Pancreas (tissue), 10 donors: ENCODE measurements at regions not wholly inside any gene's neighbourhood (a gene's known extent, or its start where the extent isn't known, plus 50 kb on each side); places are given as distances from the start of the nearest gene placed in this dataset.
A peak's percentile ranks its signal among the peaks of the same experiment; 100 is the strongest.

Experiments
- ATAC-seq, 4 donors: fragments of 200-7000 bp; cut with Tn5 transposase; one replicate each; pipeline versions ENCODE4 v1.8.0 to v1.9.1; 2020; ENCODE audit warnings: mild to moderate bottlenecking in 4 of 4, moderate library complexity in 4 of 4
- DNase-seq, 6 donors: peaks; one replicate each; pipeline ENCODE4 v3.0.0-alpha.2; 2020
- FAIRE-seq: peaks from 2 replicates; lab custom pipeline; 2012; peaks lifted over from hg19 to GRCh38; lab: Jason Lieb, UNC
- H3K27ac ChIP-seq, 4 donors: fragments of 200-600 bp; sonication (generic); 1 replicate in 3 of 4; 2 replicates in 1 of 4; pipeline versions ENCODE4 v1.5.0 to v1.8.0; 2020
- H3K27me3 ChIP-seq, 4 donors: fragments of 200-600 bp; one replicate each; pipeline ENCODE4 v1.8.0; 2021
- H3K36me3 ChIP-seq, 3 donors: fragments of 200-600 bp; sonication (generic) in 1 of 3; one replicate each; pipeline versions ENCODE4 v1.5.0 to v1.8.0; 2020 to 2021
- H3K4me1 ChIP-seq, 3 donors: fragments of 200-600 bp; one replicate each; pipeline ENCODE4 v1.8.0; 2021
- H3K4me3 ChIP-seq, 4 donors: fragments of 200-600 bp; sonication (generic) in 2 of 4; one replicate each; pipeline versions ENCODE4 v1.5.0 to v1.8.0; 2020 to 2021
- H3K9me3 ChIP-seq, 4 donors: fragments of 200-600 bp; one replicate each; pipeline ENCODE4 v1.8.0; 2021
- CTCF ChIP-seq, 4 donors: fragments of 200-600 bp; sonication (generic) in 3 of 4; IDR thresholded peaks; one replicate each; pipeline versions ENCODE4 v1.5.0 to v1.8.0; 2021; ENCODE audit warnings: antibody characterized with exemption in 4 of 4
- WGBS, 2 donors: extraction: QIAGEN DNeasy Blood & Tissue Kit; methylation state at CpG; one replicate each; pipeline ENCODE4 v1.1.7; 2013; 5-methylcytosine and 5-hydroxymethylcytosine counted together
- intact Hi-C, 3 donors: fragments of 100-400 bp; cut with DNase I; formaldehyde crosslinking; loops; one replicate each; pipeline versions ENCODE4 v1.11.1 to v1.14.2; 2022
- donor health status: healthy with polysubstance abuse.
- donor health status: DM: no; HTN: no; CAD: no; lungs with moderate emphysema.
- donor health status: DM: no; HTN: no; CAD: no.
- donor health status: control.
- donor health status: control.
- donor health status: Bipolar disorder and iron deficiency.
- donor health status: DM: yes; HTN: yes; CAD: no.
- donor health status: DM: no; HTN: no; CAD: no.
- donor health status: DM: no; HTN: no; CAD: no.
- donor health status: DM: yes; HTN: yes; CAD: no.

GRCh38 chr2:126303113-126303512, 352.8 kb upstream of the GYPC start:
- TF ChIP-seq CTCF (IDR thresholded peaks at IDR 0.05): no peak
- H3K27me3 ChIP-seq: no peaks in the 10 kb centered on the region
- H3K36me3 ChIP-seq: no peaks in the 10 kb centered on the region
- intact Hi-C loops: no loop called here
- no peaks in the 10 kb centered on the region for H3K9me3 ChIP-seq
- H3K27ac ChIP-seq: no peak overlapping the region
- DNase-seq: no peak
- FAIRE-seq: no peak
- WGBS, 2 donors: 46 to 48% methylated on average over 5 of the region's 5 CpGs
- H3K4me3 ChIP-seq: no peak overlapping the region
- peak in 2 of 4 donors; percentile 28 to 43 for ATAC-seq
- peaks cover 6 to 22% (median 19%) of the 10 kb centered on the region in 3 donors for H3K4me1 ChIP-seq

GRCh38 chr2:126304154-126304553, 351.8 kb upstream of the GYPC start:
- Histone ChIP-seq H3K4me3 (no peak overlapping the region), H3K27me3 (no peaks in the 10 kb centered on the region), H3K4me1 (peaks cover 6 to 16% (median 15%) of the 10 kb centered on the region in 3 donors), H3K9me3 (no peaks in the 10 kb centered on the region), H3K27ac (no peak overlapping the region), H3K36me3 (no peaks in the 10 kb centered on the region)
- WGBS, 2 donors: 8 to 13% methylated on average over 2 of the region's 2 CpGs
- no peak for TF ChIP-seq CTCF (IDR thresholded peaks at IDR 0.05)
- DNase-seq (peak in 3 of 6 donors; percentile 20 to 54 (median 21)), ATAC-seq (peak; percentile 60 to 98 (median 76)), FAIRE-seq (no peak)
- intact Hi-C loops: no loop called here

- no peak overlapping the region for H3K4me3 ChIP-seq
- DNase-seq (no peak), FAIRE-seq (no peak), ATAC-seq (no peak)
- intact Hi-C loops: no loop called here
- H3K27me3 ChIP-seq: no peaks in the 10 kb centered on the region
- no peaks in the 10 kb centered on the region for H3K36me3 ChIP-seq
- WGBS, 2 donors: 91 to 94% methylated on average over 4 of the region's 4 CpGs
- no peak overlapping the region for H3K27ac ChIP-seq
- no peaks in the 10 kb centered on the region for H3K9me3 ChIP-seq
- peaks cover 6 to 16% (median 15%) of the 10 kb centered on the region in 3 donors for H3K4me1 ChIP-seq
- TF ChIP-seq CTCF (IDR thresholded peaks at IDR 0.05): no peak
Observed at GRCh38 chr2:126306539-126306938, 349.4 kb upstream of the GYPC start.

GRCh38 chr2:126307740-126308139, 348.2 kb upstream of the GYPC start:
- DNase-seq: no peak
- Histone ChIP-seq H3K27me3 (no peaks in the 10 kb centered on the region), H3K9me3 (no peaks in the 10 kb centered on the region), H3K27ac (no peak overlapping the region), H3K4me3 (no peak overlapping the region), H3K36me3 (no peaks in the 10 kb centered on the region), H3K4me1 (peaks cover 6 to 16% (median 15%) of the 10 kb centered on the region in 3 donors)
- intact Hi-C loops: no loop called here
- ATAC-seq: no peak
- WGBS, 2 donors: 82 to 90% methylated on average over 8 of the region's 8 CpGs
- no peak for FAIRE-seq
- TF ChIP-seq CTCF (IDR thresholded peaks at IDR 0.05): no peak

- no peak overlapping the region for H3K4me3 ChIP-seq
- peaks cover 0 to 7% (median 6%) of the 10 kb centered on the region in 3 donors for H3K4me1 ChIP-seq
- H3K9me3 ChIP-seq: no peaks in the 10 kb centered on the region
- DNase-seq (no peak), FAIRE-seq (peak; percentile 37), ATAC-seq (no peak)
- intact Hi-C loops: no loop called here
- H3K36me3 ChIP-seq: no peaks in the 10 kb centered on the region
- H3K27ac ChIP-seq: no peak overlapping the region
- H3K27me3 ChIP-seq: no peaks in the 10 kb centered on the region
- WGBS, 2 donors: 94 to 95% methylated on average over 2 of the region's 2 CpGs
- no peak for TF ChIP-seq CTCF (IDR thresholded peaks at IDR 0.05)
Observed at GRCh38 chr2:126309185-126309584, 346.8 kb upstream of the GYPC start.
